ENCODE measurements at regions not wholly inside any gene's neighbourhood (a gene's known extent, or its start where the extent isn't known, plus 50 kb on each side); places are given as distances from the start of the nearest gene placed in this dataset.

DNA sequence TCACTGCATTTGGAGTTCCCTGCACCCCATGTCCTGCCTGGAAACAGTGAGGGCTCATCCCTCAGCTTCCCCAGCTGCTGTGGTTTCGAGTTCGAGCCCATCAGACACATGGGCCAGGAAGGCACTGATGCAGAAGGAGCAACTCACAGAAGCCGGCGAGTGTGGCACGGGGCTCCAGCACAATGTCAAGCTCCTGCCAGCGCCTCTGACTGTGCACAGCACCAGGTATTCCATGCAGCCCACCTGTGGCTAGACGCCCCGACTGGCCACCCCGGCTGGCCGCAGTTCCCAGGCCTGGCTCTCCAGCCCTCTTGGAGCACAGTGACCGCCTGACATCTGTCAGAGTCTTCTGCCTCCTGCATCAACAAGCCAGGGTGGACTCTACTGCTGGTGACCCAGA, 419.4 kb downstream of the SHANK2 start:
- DNase-seq (ENCODE audit: low read depth) (no peak), FAIRE-seq (no peak)

DNA sequence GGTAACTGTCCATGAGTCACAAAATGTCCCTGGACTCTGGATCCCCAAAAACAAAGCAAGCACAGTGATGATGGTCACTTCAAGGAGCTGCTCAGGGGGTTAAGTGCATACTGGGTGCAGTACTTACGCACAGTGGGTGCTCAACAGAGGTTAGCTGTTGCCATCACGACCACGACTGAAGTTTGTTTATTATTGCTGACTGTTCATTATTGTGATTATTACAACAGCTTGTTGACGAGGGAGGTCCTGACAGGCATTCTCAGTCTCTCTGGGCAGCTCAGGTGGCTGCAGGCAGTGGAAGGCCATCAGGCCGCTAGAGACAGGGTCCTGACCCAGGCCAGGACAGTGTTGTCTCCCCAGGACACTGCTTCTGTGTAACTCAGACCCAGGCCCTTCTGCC, 418.8 kb downstream of the SHANK2 start:
- Histone ChIP-seq H3K27me3 (ENCODE audit: insufficient read depth, low read length) (peaks cover 6% of the 10 kb centered on the region), H3K9me3 (ENCODE audit: insufficient read depth, low read depth, low read length) (no peaks in the 10 kb centered on the region), H3K79me2 (ENCODE audit: insufficient read depth, low read length) (no peaks in the 10 kb centered on the region), H3K4me3 (ENCODE audit: insufficient read depth, low read depth, low read length) (no peak overlapping the region), H3K4me1 (ENCODE audit: insufficient read depth, low read length) (no peaks in the 10 kb centered on the region), H3K4me2 (ENCODE audit: low read length) (no peak overlapping the region), H3K9ac (ENCODE audit: low read length) (no peak overlapping the region), H3K36me3 (ENCODE audit: insufficient read depth, low read length) (no peaks in the 10 kb centered on the region), H3K27ac (ENCODE audit: low read depth, low read length) (no peak overlapping the region), H2AFZ (ENCODE audit: low read depth, low read length) (no peak overlapping the region), H4K20me1 (ENCODE audit: insufficient read depth, low read length) (no peaks in the 10 kb centered on the region)
- Mint-ChIP-seq H3K27ac (ENCODE audit: unreplicated experiment) (no peak overlapping the region), H3K4me1 (ENCODE audit: low read depth, unreplicated experiment) (no peaks in the 10 kb centered on the region), H3K4me3 (ENCODE audit: unreplicated experiment) (no peak overlapping the region), H3K9me3 (ENCODE audit: unreplicated experiment) (peaks cover 5% of the 10 kb centered on the region), H3K27me3 (ENCODE audit: low read depth, unreplicated experiment) (peaks cover 25% of the 10 kb centered on the region), H3K36me3 (ENCODE audit: low read depth, unreplicated experiment) (no peaks in the 10 kb centered on the region)
- DNase-seq (ENCODE audit: low read depth): no peak
- TF ChIP-seq EZH2 (IDR thresholded peaks at IDR 0.05; ENCODE audit: insufficient read depth, low read length): no peak
- TF ChIP-seq, protein P1, sequence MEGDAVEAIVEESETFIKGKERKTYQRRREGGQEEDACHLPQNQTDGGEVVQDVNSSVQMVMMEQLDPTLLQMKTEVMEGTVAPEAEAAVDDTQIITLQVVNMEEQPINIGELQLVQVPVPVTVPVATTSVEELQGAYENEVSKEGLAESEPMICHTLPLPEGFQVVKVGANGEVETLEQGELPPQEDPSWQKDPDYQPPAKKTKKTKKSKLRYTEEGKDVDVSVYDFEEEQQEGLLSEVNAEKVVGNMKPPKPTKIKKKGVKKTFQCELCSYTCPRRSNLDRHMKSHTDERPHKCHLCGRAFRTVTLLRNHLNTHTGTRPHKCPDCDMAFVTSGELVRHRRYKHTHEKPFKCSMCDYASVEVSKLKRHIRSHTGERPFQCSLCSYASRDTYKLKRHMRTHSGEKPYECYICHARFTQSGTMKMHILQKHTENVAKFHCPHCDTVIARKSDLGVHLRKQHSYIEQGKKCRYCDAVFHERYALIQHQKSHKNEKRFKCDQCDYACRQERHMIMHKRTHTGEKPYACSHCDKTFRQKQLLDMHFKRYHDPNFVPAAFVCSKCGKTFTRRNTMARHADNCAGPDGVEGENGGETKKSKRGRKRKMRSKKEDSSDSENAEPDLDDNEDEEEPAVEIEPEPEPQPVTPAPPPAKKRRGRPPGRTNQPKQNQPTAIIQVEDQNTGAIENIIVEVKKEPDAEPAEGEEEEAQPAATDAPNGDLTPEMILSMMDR (IDR thresholded peaks at IDR 0.05; ENCODE audit: insufficient read depth, low read depth, low read length): no peak
- FAIRE-seq: no peak

More for the DNA sequence above, 419.4 kb downstream of the SHANK2 start:
- no peaks in the 10 kb centered on the region for H4K20me1 ChIP-seq (ENCODE audit: insufficient read depth, low read length)
- H3K4me3 ChIP-seq (ENCODE audit: insufficient read depth, low read depth, low read length): no peak overlapping the region
- H3K36me3 ChIP-seq (ENCODE audit: insufficient read depth, low read length): no peaks in the 10 kb centered on the region
- H3K9me3 ChIP-seq (ENCODE audit: insufficient read depth, low read depth, low read length): no peaks in the 10 kb centered on the region
- no peaks in the 10 kb centered on the region for H3K4me1 ChIP-seq (ENCODE audit: insufficient read depth, low read length)
- no peak overlapping the region for H2AFZ ChIP-seq (ENCODE audit: low read depth, low read length)
- Mint-ChIP-seq H3K4me1 (ENCODE audit: low read depth, unreplicated experiment) (no peaks in the 10 kb centered on the region), H3K27ac (ENCODE audit: unreplicated experiment) (no peak overlapping the region), H3K4me3 (ENCODE audit: unreplicated experiment) (no peak overlapping the region), H3K36me3 (ENCODE audit: low read depth, unreplicated experiment) (no peaks in the 10 kb centered on the region), H3K9me3 (ENCODE audit: unreplicated experiment) (peaks cover 4% of the 10 kb centered on the region), H3K27me3 (ENCODE audit: low read depth, unreplicated experiment) (peaks cover 28% of the 10 kb centered on the region)
- no peak overlapping the region for H3K27ac ChIP-seq (ENCODE audit: low read depth, low read length)
- TF ChIP-seq, protein P1 (IDR thresholded peaks at IDR 0.05; ENCODE audit: insufficient read depth, low read depth, low read length): no peak
- TF ChIP-seq EZH2 (IDR thresholded peaks at IDR 0.05; ENCODE audit: insufficient read depth, low read length): no peak
- no peak overlapping the region for H3K4me2 ChIP-seq (ENCODE audit: low read length)
- no peaks in the 10 kb centered on the region for H3K79me2 ChIP-seq (ENCODE audit: insufficient read depth, low read length)
- no peak overlapping the region for H3K9ac ChIP-seq (ENCODE audit: low read length)
- peaks cover 6% of the 10 kb centered on the region for H3K27me3 ChIP-seq (ENCODE audit: insufficient read depth, low read length)

DNA sequence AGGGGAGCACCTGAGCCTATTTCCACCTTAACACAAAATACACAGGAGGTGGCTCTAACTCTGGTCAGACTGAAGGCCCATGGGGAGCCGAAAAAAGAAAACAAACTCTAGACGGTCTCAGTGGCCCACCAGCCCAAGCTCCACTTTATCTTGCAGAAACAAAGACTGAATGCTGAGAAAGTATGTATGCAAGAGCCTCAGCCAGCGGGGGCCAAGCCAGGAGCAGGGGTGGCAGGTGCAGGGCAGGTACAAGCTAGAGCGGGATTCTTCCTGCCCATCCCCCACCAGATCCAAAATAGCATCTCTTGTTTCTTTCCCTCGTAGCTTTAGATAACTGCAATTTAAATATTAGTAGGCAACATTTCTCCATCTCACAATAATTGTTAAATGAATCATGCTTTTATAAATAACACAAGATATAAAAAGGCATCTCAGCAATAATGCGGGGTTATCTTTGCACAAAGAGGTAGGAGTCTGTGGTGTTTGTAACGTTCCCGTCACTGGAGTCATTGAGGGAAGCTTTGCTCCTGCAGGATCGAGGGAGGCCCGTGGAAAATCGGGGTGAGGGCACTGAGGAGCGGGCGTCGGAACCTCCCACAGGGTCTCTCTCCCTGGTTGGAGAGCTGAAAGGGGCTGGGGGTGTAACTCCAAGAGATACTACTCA, 418.0 kb downstream of the SHANK2 start:
- no peak overlapping the region for H3K4me3 ChIP-seq (ENCODE audit: insufficient read depth, low read depth, low read length)
- Mint-ChIP-seq H3K27me3 (ENCODE audit: low read depth, unreplicated experiment) (peaks cover 25% of the 10 kb centered on the region), H3K4me3 (ENCODE audit: unreplicated experiment) (no peak overlapping the region), H3K27ac (ENCODE audit: unreplicated experiment) (no peak overlapping the region), H3K36me3 (ENCODE audit: low read depth, unreplicated experiment) (no peaks in the 10 kb centered on the region), H3K9me3 (ENCODE audit: unreplicated experiment) (peaks cover 7% of the 10 kb centered on the region), H3K4me1 (ENCODE audit: low read depth, unreplicated experiment) (no peaks in the 10 kb centered on the region)
- DNase-seq (ENCODE audit: low read depth) (no peak), FAIRE-seq (no peak)
- H3K36me3 ChIP-seq (ENCODE audit: insufficient read depth, low read length): no peaks in the 10 kb centered on the region
- H3K79me2 ChIP-seq (ENCODE audit: insufficient read depth, low read length): no peaks in the 10 kb centered on the region
- H3K4me2 ChIP-seq (ENCODE audit: low read length): no peak overlapping the region
- peaks cover 2% of the 10 kb centered on the region for H3K27me3 ChIP-seq (ENCODE audit: insufficient read depth, low read length)
- H3K27ac ChIP-seq (ENCODE audit: low read depth, low read length): no peak overlapping the region
- H2AFZ ChIP-seq (ENCODE audit: low read depth, low read length): no peak overlapping the region
- TF ChIP-seq, protein P1 (IDR thresholded peaks at IDR 0.05; ENCODE audit: insufficient read depth, low read depth, low read length): no peak
- TF ChIP-seq EZH2 (IDR thresholded peaks at IDR 0.05; ENCODE audit: insufficient read depth, low read length): no peak
- no peaks in the 10 kb centered on the region for H3K4me1 ChIP-seq (ENCODE audit: insufficient read depth, low read length)
- no peaks in the 10 kb centered on the region for H3K9me3 ChIP-seq (ENCODE audit: insufficient read depth, low read depth, low read length)
- no peaks in the 10 kb centered on the region for H4K20me1 ChIP-seq (ENCODE audit: insufficient read depth, low read length)
- no peak overlapping the region for H3K9ac ChIP-seq (ENCODE audit: low read length)
